C4-2B (cell line): ENCODE measurements at regions not wholly inside any gene's neighbourhood (a gene's known extent, or its start where the extent isn't known, plus 50 kb on each side); places are given as distances from the start of the nearest gene placed in this dataset.

ENCODE experiments used
- H3K27ac ChIP-seq: fragments of 450-650 bp; 2 replicates; pipeline ENCODE4 v1.5.1; 2017
- CTCF ChIP-seq: fragments of 450-650 bp; conservative IDR thresholded peaks from 2 replicates; pipeline ENCODE4 v1.5.1; 2017; ENCODE audit warnings: mild to moderate bottlenecking
- ZFX ChIP-seq: fragments of 450-650 bp; IDR thresholded peaks from 2 replicates; pipeline ENCODE4 v1.6.1; 2017

DNA sequence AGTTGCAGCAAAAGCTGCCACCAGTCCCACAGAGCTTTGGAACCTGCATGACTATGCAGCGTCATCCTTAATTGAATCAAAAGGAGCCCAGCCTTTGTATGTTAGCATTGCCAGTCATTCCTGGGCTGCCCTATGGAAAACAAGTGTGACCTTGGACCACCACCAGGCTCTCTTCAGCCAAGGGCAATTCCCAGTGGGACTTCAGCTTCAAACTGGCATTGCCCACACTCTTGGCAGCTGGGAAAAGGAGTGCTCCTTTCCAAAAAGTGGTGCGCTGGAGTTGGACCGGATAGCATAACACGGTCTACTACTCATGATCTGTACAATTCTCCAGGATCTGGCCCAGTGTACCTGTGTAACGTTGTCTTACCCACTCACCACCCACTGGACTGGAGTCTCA, 259.5 kb downstream of the MREG start:
- no peak overlapping the region for H3K27ac ChIP-seq
- TF ChIP-seq CTCF (no peak), ZFX (no peak)

GRCh38 chr2:215752991-215753390, 260.4 kb downstream of the MREG start:
- H3K27ac ChIP-seq, result no peak overlapping the region
- no peak for TF ChIP-seq CTCF
- TF ChIP-seq ZFX, result no peak

- no peak overlapping the region for H3K27ac ChIP-seq
- TF ChIP-seq ZFX (no peak), CTCF (no peak)
Measured at GRCh38 chr2:215752436-215752835, 260.9 kb downstream of the MREG start.

GRCh38 chr2:215751911-215752272, 261.5 kb downstream of the MREG start:
- no peak for TF ChIP-seq ZFX
- no peak for TF ChIP-seq CTCF
- no peak overlapping the region for H3K27ac ChIP-seq

GRCh38 chr2:215751200-215751910, 262.0 kb downstream of the MREG start:
- H3K27ac ChIP-seq, result no peak overlapping the region
- TF ChIP-seq ZFX (no peak), CTCF (no peak)

DNA sequence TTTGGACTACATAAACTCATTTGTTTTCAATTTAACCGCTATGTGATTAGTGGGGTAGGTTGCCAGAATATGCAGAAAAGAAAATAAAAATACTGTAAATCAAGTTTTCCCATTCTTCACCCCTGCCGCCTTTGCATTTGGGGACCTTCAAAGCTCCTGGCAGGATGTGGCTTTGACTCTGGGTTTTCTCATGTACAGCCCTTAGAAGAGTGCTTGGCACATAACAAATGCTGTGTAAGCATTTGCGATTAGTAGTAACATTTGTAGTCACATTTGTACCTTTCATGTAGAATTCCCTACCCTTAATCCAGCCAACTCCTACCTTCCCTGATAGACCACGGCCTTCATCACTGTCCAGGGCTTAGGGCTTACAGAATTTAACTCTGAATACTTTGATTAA, 262.6 kb downstream of the MREG start:
- H3K27ac ChIP-seq, result no peak overlapping the region
- TF ChIP-seq CTCF (no peak), ZFX (no peak)

DNA sequence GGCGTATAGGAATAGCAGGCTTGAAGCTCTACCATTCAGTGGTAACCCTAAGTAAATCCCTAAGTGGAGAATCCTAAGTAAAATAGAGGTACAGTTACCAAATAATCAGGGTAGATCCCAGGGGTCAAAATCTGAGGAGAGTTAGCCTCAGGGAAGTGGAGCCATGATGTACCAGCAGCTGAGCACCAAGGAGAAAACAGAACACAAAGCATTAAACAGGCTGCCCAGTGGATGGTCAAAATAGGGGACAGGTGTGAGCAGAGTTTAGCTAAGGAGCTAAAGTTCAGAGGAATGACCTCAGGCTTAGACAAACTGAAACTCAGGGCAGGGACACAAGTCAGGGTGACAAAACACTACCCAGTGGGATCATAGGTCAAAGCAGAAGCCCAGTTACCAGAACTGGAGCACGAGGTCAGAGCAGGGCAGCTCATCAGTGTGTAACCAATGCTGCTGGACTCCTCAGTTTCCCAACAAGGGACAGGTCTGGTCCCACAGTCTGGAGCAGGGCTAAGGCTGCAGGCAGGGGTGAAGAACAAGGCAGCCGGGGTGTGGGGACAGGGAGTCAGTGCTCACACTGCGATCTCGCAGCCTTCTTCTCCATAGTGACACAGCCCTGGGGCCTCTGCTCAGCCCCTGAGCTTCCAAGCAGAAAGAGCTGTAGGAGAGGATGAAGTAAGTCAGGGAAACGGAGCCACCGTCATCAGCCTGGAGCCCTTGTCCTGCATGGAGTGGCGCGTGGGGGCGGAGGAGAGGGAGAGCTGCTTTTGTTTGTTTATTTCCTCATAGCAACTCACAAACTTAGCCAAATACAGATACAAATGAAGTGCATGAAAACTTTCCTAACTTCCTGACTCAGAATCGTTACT, 264.0 kb downstream of the MREG start:
- TF ChIP-seq ZFX (no peak), CTCF (no peak)

More for the DNA sequence above, 264.0 kb downstream of the MREG start:
- H3K27ac ChIP-seq, result no peak overlapping the region
